KMS-11 (cell line): ENCODE measurements at regions not wholly inside any gene's neighbourhood (a gene's known extent, or its start where the extent isn't known, plus 50 kb on each side); places are given as distances from the start of the nearest gene placed in this dataset.
"Not testable (repeated sequence)": the region's sequence is repeated elsewhere in the genome, so short reads cannot be mapped to it uniquely, and the experiment has no call there.

Experiments used
- H2AFZ ChIP-seq: fragments of 200-600 bp; sonication (generic); 2 replicates; pipeline ENCODE4 v1.6.1; 2016; ENCODE audit warnings: antibody characterized with exemption, mixed run types, low read depth
- H3K27ac ChIP-seq: fragments of 200-600 bp; sonication (generic); 2 replicates; pipeline ENCODE4 v1.6.1; 2016; ENCODE audit warnings: mild to moderate bottlenecking, mixed run types
- H3K27me3 ChIP-seq: fragments of 200-600 bp; sonication (generic); 2 replicates; pipeline ENCODE4 v1.6.1; 2017; ENCODE audit warnings: mild to moderate bottlenecking, low read depth, mixed run types, moderate library complexity; ENCODE audit not compliant: insufficient read depth
- H3K36me3 ChIP-seq: fragments of 200-600 bp; sonication (generic); 2 replicates; pipeline ENCODE4 v1.6.1; 2017; ENCODE audit warnings: mild to moderate bottlenecking, mixed run types; ENCODE audit not compliant: insufficient read depth
- H3K4me1 ChIP-seq: fragments of 200-600 bp; sonication (generic); 2 replicates; pipeline ENCODE4 v1.6.1; 2016; ENCODE audit warnings: mild to moderate bottlenecking, low read depth, mixed run types; ENCODE audit not compliant: poor library complexity, severe bottlenecking
- H3K4me2 ChIP-seq: fragments of 200-600 bp; sonication (generic); 2 replicates; pipeline ENCODE4 v1.7.0; 2016; ENCODE audit warnings: mild to moderate bottlenecking, mixed run types
- H3K4me3 ChIP-seq: fragments of 200-600 bp; sonication (generic); IDR thresholded peaks from 2 replicates; pipeline ENCODE4 v1.6.1; 2017; ENCODE audit warnings: low read depth, low read length, mixed read lengths; ENCODE audit not compliant: insufficient read depth
- H3K79me2 ChIP-seq: fragments of 200-600 bp; sonication (generic); 2 replicates; pipeline ENCODE4 v1.6.1; 2016; ENCODE audit warnings: low read depth, mixed run types; ENCODE audit not compliant: insufficient read depth
- H3K9ac ChIP-seq: fragments of 200-600 bp; sonication (generic); 2 replicates; pipeline ENCODE4 v1.6.1; 2016; ENCODE audit warnings: mild to moderate bottlenecking, mixed run types
- H4K20me1 ChIP-seq: fragments of 200-600 bp; sonication (generic); 2 replicates; pipeline ENCODE4 v1.6.1; 2016; ENCODE audit warnings: mild to moderate bottlenecking, mixed run types; ENCODE audit not compliant: insufficient read depth
- CTCF ChIP-seq: fragments of 200-600 bp; sonication (generic); conservative IDR thresholded peaks from 2 replicates; pipeline ENCODE4 v1.6.1; 2017; ENCODE audit warnings: low read depth, mild to moderate bottlenecking, antibody characterized with exemption, low read length, moderate library complexity, mixed read lengths

GRCh38 chr12:107374161-107374840 lies 281.0 kb upstream of the CRY1 start:
- Histone ChIP-seq H3K79me2 (no peaks in the 10 kb centered on the region), H3K4me3 (no peak overlapping the region), H3K27me3 (no peaks in the 10 kb centered on the region), H3K4me1 (no peaks in the 10 kb centered on the region), H2AFZ (no peak overlapping the region), H3K4me2 (no peak overlapping the region), H3K27ac (no peak overlapping the region), H3K36me3 (no peaks in the 10 kb centered on the region), H3K9ac (no peak overlapping the region), H4K20me1 (no peaks in the 10 kb centered on the region)
- no peak for TF ChIP-seq CTCF

- Histone ChIP-seq H3K4me2 (no peak overlapping the region), H4K20me1 (no peaks in the 10 kb centered on the region)
Observed at GRCh38 chr12:107375231-107375630, 281.9 kb upstream of the CRY1 start.

GRCh38 chr12:107377596-107378385 lies 284.4 kb upstream of the CRY1 start:
- no peak for TF ChIP-seq CTCF
- Histone ChIP-seq H3K79me2 (no peaks in the 10 kb centered on the region), H3K4me2 (no peak overlapping the region), H3K27me3 (no peaks in the 10 kb centered on the region), H3K9ac (no peak overlapping the region), H3K36me3 (no peaks in the 10 kb centered on the region), H3K4me1 (no peaks in the 10 kb centered on the region), H3K27ac (no peak overlapping the region), H4K20me1 (no peaks in the 10 kb centered on the region), H2AFZ (no peak overlapping the region), H3K4me3 (no peak overlapping the region)

More at GRCh38 chr12:107375231-107375630, 281.9 kb upstream of the CRY1 start:
- Histone ChIP-seq H3K4me3 (no peak overlapping the region), H3K36me3 (no peaks in the 10 kb centered on the region), H3K27me3 (no peaks in the 10 kb centered on the region), H3K4me1 (no peaks in the 10 kb centered on the region), H3K27ac (no peak overlapping the region), H3K79me2 (no peaks in the 10 kb centered on the region), H2AFZ (no peak overlapping the region), H3K9ac (no peak overlapping the region)
- no peak for TF ChIP-seq CTCF

GRCh38 chr12:107378609-107379008 lies 285.3 kb upstream of the CRY1 start:
- H3K9ac ChIP-seq = no peak overlapping the region
- no peak for TF ChIP-seq CTCF
- no peaks in the 10 kb centered on the region for H3K4me1 ChIP-seq
- no peak overlapping the region for H3K4me2 ChIP-seq
- H3K27me3 ChIP-seq = no peaks in the 10 kb centered on the region
- H3K79me2 ChIP-seq = no peaks in the 10 kb centered on the region
- H3K36me3 ChIP-seq = no peaks in the 10 kb centered on the region
- no peaks in the 10 kb centered on the region for H4K20me1 ChIP-seq
- no peak overlapping the region for H3K27ac ChIP-seq
- no peak overlapping the region for H2AFZ ChIP-seq
- no peak overlapping the region for H3K4me3 ChIP-seq

GRCh38 chr12:107379142-107379851 lies 285.9 kb upstream of the CRY1 start:
- H3K4me1 ChIP-seq, H3K27me3 ChIP-seq, H2AFZ ChIP-seq, H3K27ac ChIP-seq, H3K79me2 ChIP-seq, H3K4me3 ChIP-seq, H3K4me2 ChIP-seq, H3K36me3 ChIP-seq, H3K9ac ChIP-seq, H4K20me1 ChIP-seq: not testable (repeated sequence)
